Activated naive CD4-positive, alpha-beta T cell treated with anti-CD3 and anti-CD28 coated beads, Interleukin-2, amount 10 ng/mL, durations not matched to agents 7 days and 5 days (primary cell): ENCODE measurements at regions not wholly inside any gene's neighbourhood (a gene's known extent, or its start where the extent isn't known, plus 50 kb on each side); places are given as distances from the start of the nearest gene placed in this dataset.

Source experiments
- CTCF ChIA-PET: fragments of 350-600 bp; sonication (Branson Sonifier 250); formaldehyde crosslinking; loops from one replicate; lab custom pipeline; 2021; ENCODE audit warnings: antibody characterized with exemption; lab: Charles Lee
- DNase-seq: peaks from one replicate; pipeline ENCODE4 v3.0.0-alpha.2; 2020
- H3K27ac Mint-ChIP-seq: one replicate; pipeline ENCODE4 v1.8.0; 2021; ENCODE audit warnings: mild to moderate bottlenecking, moderate library complexity, mixed read lengths
- H3K27me3 Mint-ChIP-seq: one replicate; pipeline ENCODE4 v1.8.0; 2021; ENCODE audit warnings: mild to moderate bottlenecking, mixed read lengths
- H3K36me3 Mint-ChIP-seq: one replicate; pipeline ENCODE4 v1.8.0; 2021; ENCODE audit warnings: mixed read lengths
- H3K4me1 Mint-ChIP-seq: one replicate; pipeline ENCODE4 v1.8.0; 2021; ENCODE audit warnings: mixed read lengths
- H3K4me3 Mint-ChIP-seq: one replicate; pipeline ENCODE4 v1.8.0; 2021; ENCODE audit warnings: mild to moderate bottlenecking, moderate library complexity, mixed read lengths
- H3K9me3 Mint-ChIP-seq: one replicate; pipeline ENCODE4 v1.8.0; 2021; ENCODE audit warnings: mixed read lengths

GRCh38 chr11:26127336-26127735 lies 204.6 kb upstream of the ANO3 start:
- CTCF ChIA-PET: no interaction called here
- Mint-ChIP-seq H3K27ac (no peak overlapping the region), H3K27me3 (no peaks in the 10 kb centered on the region), H3K36me3 (no peaks in the 10 kb centered on the region), H3K4me3 (no peak overlapping the region), H3K4me1 (no peaks in the 10 kb centered on the region), H3K9me3 (peaks cover 5% of the 10 kb centered on the region)
- DNase-seq: no peak

- CTCF ChIA-PET: no interaction called here
- Mint-ChIP-seq H3K4me1 (no peaks in the 10 kb centered on the region), H3K27me3 (no peaks in the 10 kb centered on the region), H3K27ac (no peak overlapping the region), H3K9me3 (peaks cover 4% of the 10 kb centered on the region), H3K36me3 (no peaks in the 10 kb centered on the region), H3K4me3 (no peak overlapping the region)
- DNase-seq: no peak
Observed at GRCh38 chr11:26131406-26131805, 200.5 kb upstream of the ANO3 start.

GRCh38 chr11:26134053-26134452 lies 197.9 kb upstream of the ANO3 start:
- DNase-seq: no peak
- no peaks in the 10 kb centered on the region for H3K27me3 Mint-ChIP-seq
- H3K9me3 Mint-ChIP-seq: peaks cover 3% of the 10 kb centered on the region
- H3K27ac Mint-ChIP-seq: no peak overlapping the region
- CTCF ChIA-PET: no interaction called here
- H3K36me3 Mint-ChIP-seq: no peaks in the 10 kb centered on the region
- H3K4me3 Mint-ChIP-seq: no peak overlapping the region
- no peaks in the 10 kb centered on the region for H3K4me1 Mint-ChIP-seq

GRCh38 chr11:26134481-26135355 lies 197.2 kb upstream of the ANO3 start:
- no peak for DNase-seq

GRCh38 chr11:26137651-26138050 lies 194.3 kb upstream of the ANO3 start:
- H3K4me3 Mint-ChIP-seq: no peak overlapping the region
- H3K27ac Mint-ChIP-seq: no peak overlapping the region
- no peaks in the 10 kb centered on the region for H3K27me3 Mint-ChIP-seq
- no peaks in the 10 kb centered on the region for H3K36me3 Mint-ChIP-seq
- H3K4me1 Mint-ChIP-seq: no peaks in the 10 kb centered on the region
- no peaks in the 10 kb centered on the region for H3K9me3 Mint-ChIP-seq
- DNase-seq: no peak
- CTCF ChIA-PET: no interaction called here

More at GRCh38 chr11:26134481-26135355, 197.2 kb upstream of the ANO3 start:
- CTCF ChIA-PET: no interaction called here
- Mint-ChIP-seq H3K27me3 (no peaks in the 10 kb centered on the region), H3K36me3 (no peaks in the 10 kb centered on the region), H3K4me1 (no peaks in the 10 kb centered on the region), H3K4me3 (no peak overlapping the region), H3K9me3 (no peaks in the 10 kb centered on the region), H3K27ac (no peak overlapping the region)

- no peaks in the 10 kb centered on the region for H3K27me3 Mint-ChIP-seq
- no peaks in the 10 kb centered on the region for H3K36me3 Mint-ChIP-seq
- DNase-seq: no peak
- CTCF ChIA-PET: no interaction called here
- no peak overlapping the region for H3K27ac Mint-ChIP-seq
- peaks cover 2% of the 10 kb centered on the region for H3K9me3 Mint-ChIP-seq
- H3K4me3 Mint-ChIP-seq: no peak overlapping the region
- no peaks in the 10 kb centered on the region for H3K4me1 Mint-ChIP-seq
Observed at GRCh38 chr11:26142891-26143290, 189.0 kb upstream of the ANO3 start.

GRCh38 chr11:26143566-26144290 lies 188.2 kb upstream of the ANO3 start:
- CTCF ChIA-PET: no interaction called here
- H3K27me3 Mint-ChIP-seq: no peaks in the 10 kb centered on the region
- H3K4me3 Mint-ChIP-seq: no peak overlapping the region

GRCh38 chr11:26144291-26144690 lies 187.6 kb upstream of the ANO3 start:
- CTCF ChIA-PET: no interaction called here

More at GRCh38 chr11:26143566-26144290, 188.2 kb upstream of the ANO3 start:
- no peak for DNase-seq
- Mint-ChIP-seq H3K27ac (no peak overlapping the region), H3K36me3 (no peaks in the 10 kb centered on the region), H3K4me1 (no peaks in the 10 kb centered on the region), H3K9me3 (peaks cover 8% of the 10 kb centered on the region)

GRCh38 chr11:26144911-26145310 lies 187.0 kb upstream of the ANO3 start:
- Mint-ChIP-seq H3K4me3 (no peak overlapping the region), H3K9me3 (peaks cover 8% of the 10 kb centered on the region), H3K4me1 (no peaks in the 10 kb centered on the region), H3K27ac (no peak overlapping the region), H3K36me3 (no peaks in the 10 kb centered on the region), H3K27me3 (no peaks in the 10 kb centered on the region)
- CTCF ChIA-PET: no interaction called here
- no peak for DNase-seq

More at GRCh38 chr11:26144291-26144690, 187.6 kb upstream of the ANO3 start:
- no peak overlapping the region for H3K27ac Mint-ChIP-seq
- H3K36me3 Mint-ChIP-seq: no peaks in the 10 kb centered on the region
- H3K27me3 Mint-ChIP-seq: no peaks in the 10 kb centered on the region
- no peaks in the 10 kb centered on the region for H3K4me1 Mint-ChIP-seq
- no peak overlapping the region for H3K4me3 Mint-ChIP-seq
- H3K9me3 Mint-ChIP-seq: peaks cover 8% of the 10 kb centered on the region
- DNase-seq: no peak

GRCh38 chr11:26149585-26149984 lies 182.3 kb upstream of the ANO3 start:
- CTCF ChIA-PET: no interaction called here
- no peaks in the 10 kb centered on the region for H3K36me3 Mint-ChIP-seq
- peaks cover 10% of the 10 kb centered on the region for H3K9me3 Mint-ChIP-seq
- H3K27me3 Mint-ChIP-seq: no peaks in the 10 kb centered on the region
- no peak overlapping the region for H3K27ac Mint-ChIP-seq
- no peaks in the 10 kb centered on the region for H3K4me1 Mint-ChIP-seq
- DNase-seq: no peak
- no peak overlapping the region for H3K4me3 Mint-ChIP-seq

GRCh38 chr11:26150031-26150430 lies 181.9 kb upstream of the ANO3 start:
- Mint-ChIP-seq H3K9me3 (peaks cover 10% of the 10 kb centered on the region), H3K4me1 (no peaks in the 10 kb centered on the region), H3K27me3 (no peaks in the 10 kb centered on the region), H3K36me3 (no peaks in the 10 kb centered on the region), H3K4me3 (no peak overlapping the region), H3K27ac (no peak overlapping the region)
- CTCF ChIA-PET: no interaction called here
- no peak for DNase-seq

- Mint-ChIP-seq H3K36me3 (no peaks in the 10 kb centered on the region), H3K9me3 (peaks cover 3% of the 10 kb centered on the region), H3K4me1 (no peaks in the 10 kb centered on the region), H3K27ac (no peak overlapping the region), H3K4me3 (no peak overlapping the region), H3K27me3 (no peaks in the 10 kb centered on the region)
- CTCF ChIA-PET: no interaction called here
- no peak for DNase-seq
Observed at GRCh38 chr11:26158251-26158650, 173.7 kb upstream of the ANO3 start.

GRCh38 chr11:26162291-26162690 lies 169.6 kb upstream of the ANO3 start:
- no peak for DNase-seq
- Mint-ChIP-seq H3K4me1 (no peaks in the 10 kb centered on the region), H3K36me3 (no peaks in the 10 kb centered on the region), H3K9me3 (peaks cover 5% of the 10 kb centered on the region), H3K4me3 (no peak overlapping the region), H3K27ac (no peak overlapping the region), H3K27me3 (no peaks in the 10 kb centered on the region)
- CTCF ChIA-PET: no interaction called here

- no peak overlapping the region for H3K27ac Mint-ChIP-seq
- H3K9me3 Mint-ChIP-seq: peaks cover 2% of the 10 kb centered on the region
- no peak overlapping the region for H3K4me3 Mint-ChIP-seq
- CTCF ChIA-PET: no interaction called here
- no peaks in the 10 kb centered on the region for H3K27me3 Mint-ChIP-seq
- H3K4me1 Mint-ChIP-seq: no peaks in the 10 kb centered on the region
- no peaks in the 10 kb centered on the region for H3K36me3 Mint-ChIP-seq
- DNase-seq: no peak
Observed at GRCh38 chr11:26186389-26186788, 145.5 kb upstream of the ANO3 start.

- Mint-ChIP-seq H3K4me1 (no peaks in the 10 kb centered on the region), H3K9me3 (peaks cover 8% of the 10 kb centered on the region), H3K27ac (no peak overlapping the region), H3K36me3 (no peaks in the 10 kb centered on the region), H3K4me3 (no peak overlapping the region), H3K27me3 (no peaks in the 10 kb centered on the region)
- CTCF ChIA-PET: no interaction called here
- DNase-seq: no peak
Observed at GRCh38 chr11:26187639-26188038, 144.3 kb upstream of the ANO3 start.
